Adipocyte (in vitro differentiated cells): ENCODE measurements at regions not wholly inside any gene's neighbourhood (a gene's known extent, or its start where the extent isn't known, plus 50 kb on each side); places are given as distances from the start of the nearest gene placed in this dataset.

ENCODE experiments used
- DNase-seq: peaks from one replicate; pipeline ENCODE4 v3.0.0-alpha.2; 2015; ENCODE audit warnings: low read depth
- H3K27me3 ChIP-seq: replicated peaks from 2 replicates; pipeline ENCODE4 v1.7.0; 2013; ENCODE audit warnings: mild to moderate bottlenecking, low read length, moderate library complexity; ENCODE audit not compliant: control insufficient read depth, insufficient read depth
- H3K36me3 ChIP-seq: 2 replicates; pipeline ENCODE4 v1.7.0; 2013; ENCODE audit warnings: low read length, mild to moderate bottlenecking, moderate library complexity; ENCODE audit not compliant: control insufficient read depth, insufficient read depth, severe bottlenecking
- H3K4me1 ChIP-seq: 2 replicates; pipeline ENCODE4 v1.7.0; 2013; ENCODE audit warnings: mild to moderate bottlenecking, low read length, moderate library complexity; ENCODE audit not compliant: control insufficient read depth, insufficient read depth
- H3K4me3 ChIP-seq: 2 replicates; pipeline ENCODE4 v1.7.0; 2013; ENCODE audit warnings: mild to moderate bottlenecking, low read length, moderate library complexity
- H3K9ac ChIP-seq: 2 replicates; pipeline ENCODE4 v1.7.0; 2013; ENCODE audit warnings: mild to moderate bottlenecking, low read length, moderate library complexity
- H3K9me3 ChIP-seq: 2 replicates; pipeline ENCODE4 v1.7.0; 2013; ENCODE audit warnings: mild to moderate bottlenecking, low read length, moderate library complexity; ENCODE audit not compliant: control insufficient read depth

- no peak for DNase-seq
- no peaks in the 10 kb centered on the region for H3K27me3 ChIP-seq
Observed at GRCh38 chr13:62631124-62631523, 1215.5 kb upstream of the PCDH20 start.

GRCh38 chr13:62629618-62630017 lies 1214.0 kb upstream of the PCDH20 start:
- H3K36me3 ChIP-seq, result no peaks in the 10 kb centered on the region
- no peaks in the 10 kb centered on the region for H3K9me3 ChIP-seq
- H3K4me3 ChIP-seq, result no peak overlapping the region
- no peak for DNase-seq
- H3K9ac ChIP-seq, result no peak overlapping the region
- H3K27me3 ChIP-seq, result no peaks in the 10 kb centered on the region
- H3K4me1 ChIP-seq, result no peaks in the 10 kb centered on the region

More at GRCh38 chr13:62631124-62631523, 1215.5 kb upstream of the PCDH20 start:
- Histone ChIP-seq H3K9ac (no peak overlapping the region), H3K36me3 (no peaks in the 10 kb centered on the region), H3K4me1 (no peaks in the 10 kb centered on the region), H3K9me3 (no peaks in the 10 kb centered on the region), H3K4me3 (no peak overlapping the region)

GRCh38 chr13:62627226-62627625 lies 1211.6 kb upstream of the PCDH20 start:
- Histone ChIP-seq H3K4me3 (no peak overlapping the region), H3K4me1 (no peaks in the 10 kb centered on the region), H3K36me3 (no peaks in the 10 kb centered on the region)

GRCh38 chr13:62626771-62627170 lies 1211.1 kb upstream of the PCDH20 start:
- no peak for DNase-seq
- no peaks in the 10 kb centered on the region for H3K27me3 ChIP-seq
- no peaks in the 10 kb centered on the region for H3K9me3 ChIP-seq
- H3K9ac ChIP-seq, result no peak overlapping the region
- H3K4me3 ChIP-seq, result no peak overlapping the region
- H3K4me1 ChIP-seq, result no peaks in the 10 kb centered on the region
- H3K36me3 ChIP-seq, result no peaks in the 10 kb centered on the region

More at GRCh38 chr13:62627226-62627625, 1211.6 kb upstream of the PCDH20 start:
- no peak overlapping the region for H3K9ac ChIP-seq
- H3K27me3 ChIP-seq, result no peaks in the 10 kb centered on the region
- no peak for DNase-seq
- no peaks in the 10 kb centered on the region for H3K9me3 ChIP-seq

- no peaks in the 10 kb centered on the region for H3K4me1 ChIP-seq
- no peaks in the 10 kb centered on the region for H3K27me3 ChIP-seq
- no peak overlapping the region for H3K4me3 ChIP-seq
- DNase-seq, result no peak
- no peaks in the 10 kb centered on the region for H3K36me3 ChIP-seq
- H3K9me3 ChIP-seq, result no peaks in the 10 kb centered on the region
- H3K9ac ChIP-seq, result no peak overlapping the region
Observed at GRCh38 chr13:62625214-62625881, 1209.7 kb upstream of the PCDH20 start.

GRCh38 chr13:62613819-62614218 lies 1198.2 kb upstream of the PCDH20 start:
- Histone ChIP-seq H3K36me3 (no peaks in the 10 kb centered on the region), H3K9ac (no peak overlapping the region), H3K4me1 (no peaks in the 10 kb centered on the region), H3K27me3 (no peaks in the 10 kb centered on the region), H3K4me3 (no peak overlapping the region), H3K9me3 (no peaks in the 10 kb centered on the region)
- DNase-seq, result peak; percentile 24

- no peaks in the 10 kb centered on the region for H3K4me1 ChIP-seq
- H3K4me3 ChIP-seq, result no peak overlapping the region
- no peak overlapping the region for H3K9ac ChIP-seq
- no peaks in the 10 kb centered on the region for H3K27me3 ChIP-seq
- DNase-seq, result no peak
- H3K36me3 ChIP-seq, result no peaks in the 10 kb centered on the region
- no peaks in the 10 kb centered on the region for H3K9me3 ChIP-seq
Observed at GRCh38 chr13:62611343-62611742, 1195.7 kb upstream of the PCDH20 start.

- Histone ChIP-seq H3K36me3 (no peaks in the 10 kb centered on the region), H3K9me3 (no peaks in the 10 kb centered on the region), H3K4me3 (no peak overlapping the region), H3K4me1 (peaks cover 12% of the 10 kb centered on the region), H3K9ac (no peak overlapping the region), H3K27me3 (no peaks in the 10 kb centered on the region)
- no peak for DNase-seq
Observed at GRCh38 chr13:62598708-62599107, 1183.1 kb upstream of the PCDH20 start.

- DNase-seq, result peak; percentile 1
Observed at GRCh38 chr13:62595976-62596375, 1180.3 kb upstream of the PCDH20 start.

GRCh38 chr13:62593804-62594203 lies 1178.2 kb upstream of the PCDH20 start:
- Histone ChIP-seq H3K4me1 (peaks cover 12% of the 10 kb centered on the region), H3K9ac (no peak overlapping the region), H3K4me3 (no peak overlapping the region), H3K9me3 (no peaks in the 10 kb centered on the region), H3K27me3 (no peaks in the 10 kb centered on the region), H3K36me3 (no peaks in the 10 kb centered on the region)
- DNase-seq, result no peak

More at GRCh38 chr13:62595976-62596375, 1180.3 kb upstream of the PCDH20 start:
- H3K4me3 ChIP-seq, result peak overlapping the region; percentile 51
- H3K27me3 ChIP-seq, result no peaks in the 10 kb centered on the region
- peaks cover 12% of the 10 kb centered on the region for H3K4me1 ChIP-seq
- no peak overlapping the region for H3K9ac ChIP-seq
- no peaks in the 10 kb centered on the region for H3K9me3 ChIP-seq
- no peaks in the 10 kb centered on the region for H3K36me3 ChIP-seq

GRCh38 chr13:62583466-62583865 lies 1167.8 kb upstream of the PCDH20 start:
- Histone ChIP-seq H3K4me1 (no peaks in the 10 kb centered on the region), H3K9me3 (no peaks in the 10 kb centered on the region), H3K36me3 (no peaks in the 10 kb centered on the region), H3K4me3 (no peak overlapping the region), H3K9ac (no peak overlapping the region), H3K27me3 (no peaks in the 10 kb centered on the region)
- no peak for DNase-seq

GRCh38 chr13:62578402-62578801 lies 1162.8 kb upstream of the PCDH20 start:
- Histone ChIP-seq H3K4me1 (no peaks in the 10 kb centered on the region), H3K9ac (no peak overlapping the region), H3K9me3 (no peaks in the 10 kb centered on the region), H3K36me3 (no peaks in the 10 kb centered on the region), H3K27me3 (no peaks in the 10 kb centered on the region), H3K4me3 (no peak overlapping the region)
- DNase-seq, result no peak
